ENCODE measurements at regions not wholly inside any gene's neighbourhood (a gene's known extent, or its start where the extent isn't known, plus 50 kb on each side); places are given as distances from the start of the nearest gene placed in this dataset.
"Not testable (repeated sequence)": the region's sequence is repeated elsewhere in the genome, so short reads cannot be mapped to it uniquely, and the experiment has no call there.

DNA sequence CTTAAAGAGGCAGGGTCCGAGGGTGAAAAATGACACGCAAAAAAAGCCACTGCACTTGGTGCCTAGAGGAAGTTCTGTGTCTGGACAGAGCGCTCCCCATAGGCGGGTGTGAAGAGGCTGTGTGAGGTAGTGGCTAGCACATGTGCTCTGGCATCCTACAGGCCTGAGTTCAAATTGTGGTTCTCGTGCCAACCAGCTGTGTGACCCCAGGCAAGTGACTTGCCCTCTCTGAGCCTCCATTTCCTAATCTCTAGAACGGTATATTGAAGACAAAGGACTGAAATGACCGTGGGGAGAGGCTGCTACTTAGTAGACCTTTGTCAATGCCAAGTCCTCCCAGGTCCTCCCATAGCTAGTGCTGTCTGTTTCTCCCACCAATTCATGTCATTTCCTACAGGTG is 79.1 kb upstream of the MYL10 start:
- no peak for DNase-seq (ENCODE audit: low read depth)

DNA sequence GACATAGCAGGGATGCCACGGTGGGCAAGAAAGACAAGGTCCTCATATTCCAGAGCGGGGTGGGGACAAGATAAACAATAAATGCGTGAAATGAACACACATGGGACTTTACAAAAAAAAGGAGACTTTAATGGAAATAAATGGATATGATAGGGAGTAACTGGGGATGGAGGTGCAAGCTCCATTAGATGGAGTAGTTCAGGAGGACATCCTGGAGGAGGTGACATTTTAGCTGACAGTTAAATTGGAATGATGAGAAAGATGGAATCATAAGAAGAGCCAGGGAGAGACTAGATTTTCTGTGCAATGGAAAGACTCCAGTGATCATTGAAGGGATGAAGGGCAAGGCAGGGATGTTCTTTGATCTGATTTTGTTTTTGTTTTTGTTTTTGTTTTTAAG is 83.6 kb upstream of the MYL10 start:
- DNase-seq (ENCODE audit: low read depth): no peak

DNA sequence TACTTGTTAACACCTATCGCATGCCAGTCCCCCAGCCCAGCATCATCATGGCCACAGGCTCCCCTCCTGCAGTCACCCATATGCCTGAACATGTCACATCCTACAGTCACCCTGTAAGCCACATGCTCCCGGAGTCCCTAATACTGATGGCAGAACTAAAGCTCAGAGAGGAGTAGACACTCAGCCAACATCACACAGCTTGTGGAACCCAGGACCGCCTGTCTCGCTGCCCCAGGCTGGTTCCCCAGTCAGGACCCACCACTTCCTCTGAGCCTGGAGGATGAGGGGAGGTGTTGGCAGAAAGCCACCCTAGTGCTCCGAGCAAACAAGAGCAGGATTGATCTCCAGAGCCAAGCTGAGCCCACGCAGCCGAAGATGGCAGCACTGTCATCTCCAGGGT is 85.0 kb upstream of the MYL10 start:
- no peak for DNase-seq (ENCODE audit: low read depth)

DNA sequence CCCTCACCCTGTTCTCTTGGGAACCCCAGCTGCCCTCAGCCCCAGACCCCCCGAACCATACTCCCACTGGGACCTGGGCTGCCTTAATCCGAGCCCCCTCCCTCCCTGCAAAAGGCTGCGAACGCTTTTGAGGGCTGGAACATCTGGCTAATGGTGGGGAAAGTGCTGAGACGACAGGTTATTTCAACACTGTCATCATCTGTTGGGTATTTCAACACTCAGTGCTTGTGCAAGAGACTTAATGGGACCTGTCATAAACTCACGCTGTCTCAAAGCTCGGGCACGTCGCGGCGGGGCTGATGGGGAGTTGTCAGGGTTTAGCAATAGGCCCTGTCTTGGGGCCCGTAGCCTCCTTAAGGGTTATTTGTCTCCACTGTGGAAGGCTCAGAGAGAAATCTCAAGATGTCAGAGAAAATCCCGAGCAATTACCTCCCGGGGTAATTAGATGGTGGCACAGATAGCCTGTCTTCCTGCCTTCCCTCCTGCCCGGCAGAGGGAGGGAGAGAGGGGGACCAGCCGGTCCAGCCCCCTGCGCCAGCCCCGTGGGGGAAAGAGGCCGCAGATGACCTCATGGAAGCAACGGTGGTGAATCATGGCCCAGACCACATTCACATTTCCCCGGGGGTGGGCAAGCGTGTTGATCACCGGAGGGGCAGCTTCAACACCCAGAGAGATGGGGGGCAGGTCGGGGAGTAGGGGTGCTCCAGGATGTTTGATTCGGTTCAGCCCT is 88.7 kb upstream of the MYL10 start:
- no peak for DNase-seq (ENCODE audit: low read depth)

DNA sequence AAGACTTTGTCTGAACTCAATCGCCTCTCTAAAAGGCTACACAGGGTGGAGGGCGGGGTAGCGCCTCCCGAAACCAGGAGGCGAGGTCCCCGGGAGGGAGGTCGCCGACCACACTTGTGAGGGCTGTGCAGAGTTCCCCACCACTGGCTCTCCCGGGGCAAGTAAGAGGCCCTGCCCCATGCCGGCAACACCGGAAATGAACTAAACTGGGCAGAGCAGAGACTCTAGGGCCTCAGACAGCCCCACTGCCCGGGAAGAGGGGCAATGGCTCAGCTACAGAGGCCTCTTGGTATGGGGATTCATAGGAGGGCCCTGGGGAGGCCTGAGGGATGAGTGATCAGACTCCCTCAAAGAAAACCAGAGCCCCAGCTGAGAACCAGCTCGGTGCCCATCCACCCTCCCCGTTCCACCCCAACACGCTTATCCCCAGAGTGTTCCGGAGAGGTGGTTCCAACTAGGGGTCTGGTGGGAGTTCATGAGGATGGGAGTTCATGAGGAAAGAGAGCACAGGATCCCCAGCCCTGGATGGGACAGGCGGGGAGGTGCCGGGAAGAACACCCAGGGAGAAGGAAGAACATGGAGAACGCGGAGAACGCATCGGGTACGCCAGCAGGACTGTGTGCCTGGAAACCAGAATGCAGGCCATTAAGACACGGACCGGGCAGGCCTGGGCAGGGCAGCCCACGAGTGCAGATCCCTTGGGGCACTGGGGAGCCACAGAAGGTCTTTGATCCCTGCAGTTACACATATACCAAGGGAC is 89.4 kb upstream of the MYL10 start:
- no peak for DNase-seq (ENCODE audit: low read depth)

DNA sequence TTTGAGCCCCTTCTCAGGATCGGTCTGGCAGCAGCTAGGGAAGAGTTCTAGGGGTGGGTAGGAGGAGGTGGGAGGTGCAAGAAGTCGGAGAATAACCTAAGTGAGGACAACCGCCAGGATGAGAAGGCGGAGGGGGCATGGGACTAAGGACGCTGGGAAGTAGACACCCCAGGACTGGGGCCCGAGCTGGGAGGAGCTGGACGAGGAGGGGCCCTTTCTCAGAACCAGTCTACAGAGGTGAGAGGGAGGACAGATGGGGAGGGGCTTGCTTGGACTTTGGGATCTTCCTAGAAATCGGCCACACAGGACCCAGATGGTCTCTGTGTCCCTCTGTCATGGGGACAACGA is 90.0 kb upstream of the MYL10 start:
- no peak for DNase-seq (ENCODE audit: low read depth)

DNA sequence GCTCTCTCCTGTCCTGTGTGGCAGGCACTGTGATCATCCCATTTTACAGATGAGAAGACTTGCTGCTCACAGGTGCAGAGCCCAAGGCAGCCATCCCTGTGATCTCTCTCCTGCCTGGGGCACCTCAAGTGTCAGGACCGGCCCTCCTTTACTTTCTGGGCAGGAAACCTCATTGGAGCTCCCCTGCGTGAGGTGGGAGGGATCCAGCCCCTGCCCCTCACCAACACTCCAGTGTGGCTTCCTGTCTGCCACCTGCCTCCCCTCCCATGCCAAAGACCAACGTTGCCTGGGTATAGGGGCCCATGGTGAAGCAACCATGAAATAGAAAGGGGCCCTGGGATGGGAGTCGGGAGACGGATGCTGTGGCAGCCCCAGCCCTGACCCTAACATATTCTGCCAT is 91.2 kb upstream of the MYL10 start:
- no peak for DNase-seq (ENCODE audit: low read depth)

DNA sequence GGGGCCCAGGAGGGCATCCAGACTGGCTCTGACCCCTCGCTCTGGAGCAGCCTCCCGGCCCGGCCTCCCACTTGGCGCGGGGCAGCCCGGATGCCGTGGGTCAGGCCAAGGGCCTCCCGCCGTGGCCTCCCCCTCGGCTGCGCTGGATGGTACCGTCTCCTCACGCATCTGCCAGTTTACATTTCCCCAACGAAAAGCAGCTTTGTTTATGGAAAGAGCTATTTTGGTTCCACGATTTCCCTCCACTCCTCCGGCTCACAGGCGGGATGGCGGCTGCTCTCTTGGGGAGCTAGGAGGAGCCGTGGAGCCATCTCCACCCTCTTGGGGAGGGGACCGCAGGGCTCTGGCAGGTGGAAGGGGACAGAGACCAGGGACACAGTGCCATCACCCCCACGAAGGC is 93.2 kb upstream of the MYL10 start:
- DNase-seq (ENCODE audit: low read depth): no peak

DNA sequence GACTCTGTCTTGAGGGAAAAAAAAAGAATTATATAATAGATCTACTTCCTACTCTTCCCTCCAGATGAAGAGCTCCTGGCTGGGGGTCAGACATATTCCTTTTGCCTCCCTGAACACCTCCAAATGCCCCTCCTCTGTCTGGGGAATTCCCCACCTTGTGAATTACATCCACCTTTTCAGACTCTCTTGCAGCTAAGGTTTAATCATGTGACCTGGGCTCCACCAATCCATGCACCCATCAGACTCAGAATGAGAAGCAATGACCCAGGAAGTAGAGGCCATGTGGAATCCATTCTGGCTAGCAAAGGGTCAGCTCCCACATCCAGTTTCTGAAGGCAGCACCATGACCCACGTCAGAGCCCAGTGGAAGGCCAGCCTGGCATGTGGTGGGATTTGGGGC is 93.6 kb upstream of the CUX1 start:
- DNase-seq (ENCODE audit: low read depth): no peak

DNA sequence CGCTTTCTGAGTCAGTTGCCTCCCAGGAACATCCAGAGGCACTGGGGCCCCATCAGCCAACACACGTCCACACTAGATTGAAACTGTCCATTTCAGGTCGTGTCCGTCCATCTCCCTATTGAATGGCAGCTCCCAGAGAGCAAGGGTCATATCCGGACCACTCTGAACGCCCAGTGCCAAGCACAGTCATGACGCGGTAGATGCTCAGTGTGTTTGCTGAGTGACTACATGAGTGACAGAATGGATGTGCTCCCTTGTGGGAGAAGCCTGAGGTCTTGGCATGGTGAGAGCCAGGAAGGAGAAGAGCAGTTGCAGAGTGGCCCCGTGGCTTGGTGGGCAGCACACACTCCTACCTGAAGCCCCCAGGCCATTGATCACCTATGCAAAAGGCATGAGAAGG is 92.5 kb upstream of the CUX1 start:
- DNase-seq (ENCODE audit: low read depth): no peak

DNA sequence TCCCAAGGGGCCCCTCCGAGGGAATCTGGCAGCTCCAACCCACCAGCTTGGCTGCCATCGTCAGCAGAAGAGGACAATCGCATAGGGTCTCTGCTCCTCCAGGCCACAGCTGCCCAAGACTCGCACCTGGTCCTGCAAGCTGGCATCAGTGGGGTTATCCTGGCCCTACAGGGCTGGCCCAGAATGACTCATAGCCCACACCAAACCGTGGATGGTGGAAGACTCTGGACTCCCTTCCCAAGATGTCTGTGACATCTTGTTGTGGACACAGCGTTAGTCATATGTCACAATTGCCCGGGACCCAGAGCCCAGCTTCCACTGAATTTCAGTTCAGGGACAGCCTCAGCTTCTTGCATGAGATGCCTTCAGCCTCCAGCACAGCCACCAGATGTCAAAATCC is 91.5 kb upstream of the CUX1 start:
- no peak for DNase-seq (ENCODE audit: low read depth)

DNA sequence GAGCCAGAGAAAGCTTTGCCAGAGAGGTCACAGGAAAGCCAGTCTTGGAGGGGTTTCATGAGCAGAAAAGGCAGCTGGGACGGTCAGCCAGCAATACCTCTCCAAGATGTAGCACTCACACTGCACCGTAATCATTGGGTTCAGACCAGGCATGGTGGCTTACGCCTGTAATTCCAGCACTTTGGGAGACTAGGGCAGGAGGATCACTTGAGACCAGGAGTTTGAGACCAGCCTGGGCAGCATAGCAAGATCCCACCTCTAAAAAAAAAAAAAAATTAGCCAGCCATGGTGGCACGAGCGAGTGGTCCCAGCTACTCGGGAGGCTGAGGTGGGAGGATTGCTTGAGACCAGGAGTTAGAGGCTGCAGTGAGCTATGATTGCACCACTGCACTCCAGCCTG is 90.2 kb upstream of the CUX1 start:
- DNase-seq (ENCODE audit: low read depth): no peak

DNA sequence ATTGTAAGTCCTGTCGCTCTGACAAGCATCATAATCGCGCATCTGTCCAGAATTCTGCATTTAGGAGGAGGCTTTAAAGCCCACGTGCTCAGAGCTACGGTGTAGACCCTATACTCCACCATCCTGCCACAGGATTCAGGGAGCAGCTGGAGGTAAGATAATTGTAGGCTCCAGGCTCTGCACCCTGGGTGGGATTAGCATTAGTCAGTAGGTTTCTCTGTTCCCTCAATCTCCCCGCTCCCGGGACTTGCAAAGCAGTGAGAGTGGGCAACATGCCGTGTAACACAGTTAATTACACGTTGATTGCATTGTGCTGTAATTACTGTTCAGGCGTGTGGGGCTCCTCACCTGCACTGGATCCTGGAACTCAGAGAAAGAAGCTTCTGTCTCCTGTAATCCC is 89.3 kb upstream of the CUX1 start:
- DNase-seq (ENCODE audit: low read depth): no peak

DNA sequence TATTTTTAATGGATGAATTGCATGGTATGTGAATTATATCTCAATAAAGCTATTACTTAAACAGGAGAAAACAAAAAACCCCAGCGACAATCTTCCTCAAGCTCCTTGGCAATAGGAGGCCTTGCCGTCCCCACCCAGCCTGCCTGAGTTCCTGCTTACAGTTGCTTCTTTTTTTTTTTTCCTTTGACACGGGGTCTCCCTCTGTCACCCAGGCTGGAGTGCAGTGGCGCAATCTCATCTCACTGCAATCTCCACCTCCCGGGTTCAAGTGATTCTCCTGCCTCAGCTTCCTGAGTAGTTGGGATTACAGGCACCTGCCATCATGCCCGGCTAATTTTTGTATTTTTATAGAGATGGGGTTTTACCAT is 88.6 kb upstream of the CUX1 start:
- not testable (repeated sequence) for DNase-seq (ENCODE audit: low read depth)

DNA sequence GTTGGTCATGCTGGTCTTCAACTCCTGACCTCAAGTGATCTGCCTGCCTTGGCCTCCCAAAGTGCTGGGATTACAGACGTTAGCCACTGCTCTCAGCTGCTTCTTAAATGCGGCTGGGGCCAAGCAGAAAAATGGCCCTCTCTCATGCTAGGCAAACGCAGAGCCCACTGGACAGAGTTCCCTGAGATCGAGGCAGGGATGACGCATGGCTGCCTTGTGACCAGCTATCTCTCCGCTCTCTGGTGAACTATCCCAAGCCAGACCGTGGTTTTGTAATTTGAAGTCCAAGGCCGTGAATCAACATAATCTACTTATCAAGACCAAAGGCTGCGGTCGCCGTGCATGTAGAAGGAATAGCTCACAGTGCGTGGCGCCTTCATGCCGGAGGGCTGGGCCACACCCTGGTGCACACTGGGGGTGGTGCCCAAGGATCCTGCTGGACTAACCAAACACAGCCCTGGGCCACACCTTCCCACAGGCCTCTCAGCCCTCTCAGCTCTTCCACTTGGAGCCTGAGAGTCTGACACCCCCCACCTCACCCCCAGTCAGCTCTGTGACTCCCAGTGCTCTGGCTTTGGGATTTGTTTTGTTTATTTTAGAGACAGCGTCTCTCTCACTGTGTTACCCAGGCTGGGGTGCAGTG is 88.1 kb upstream of the CUX1 start:
- DNase-seq (ENCODE audit: low read depth): no peak

DNA sequence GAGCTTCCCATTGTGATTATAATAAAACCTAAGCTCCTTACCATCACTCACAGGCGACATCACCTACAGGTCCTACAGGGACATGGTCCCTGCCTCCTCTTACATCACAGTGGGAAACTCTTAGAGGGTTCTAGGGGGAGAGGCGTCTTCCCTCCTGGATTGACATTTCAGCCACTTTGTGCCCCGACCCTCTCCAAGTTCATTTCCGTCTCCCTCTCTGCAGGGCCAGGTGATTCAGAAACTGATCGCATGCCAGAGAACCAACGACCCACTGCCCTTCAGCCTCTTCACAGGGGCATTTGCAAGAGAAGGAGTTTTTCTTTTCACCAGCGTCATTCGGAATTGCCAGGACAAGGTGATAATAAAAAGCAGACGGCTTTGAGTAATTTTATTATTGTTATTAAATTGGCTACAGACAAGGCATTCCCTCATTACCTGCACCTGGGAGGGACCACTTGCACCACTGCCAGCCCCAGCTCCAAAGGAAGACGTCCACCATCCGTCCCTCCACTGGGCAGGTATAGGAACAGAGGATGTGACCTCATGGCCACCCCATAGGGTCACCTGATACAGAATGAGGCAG is 85.8 kb upstream of the CUX1 start:
- DNase-seq (ENCODE audit: low read depth): no peak

DNA sequence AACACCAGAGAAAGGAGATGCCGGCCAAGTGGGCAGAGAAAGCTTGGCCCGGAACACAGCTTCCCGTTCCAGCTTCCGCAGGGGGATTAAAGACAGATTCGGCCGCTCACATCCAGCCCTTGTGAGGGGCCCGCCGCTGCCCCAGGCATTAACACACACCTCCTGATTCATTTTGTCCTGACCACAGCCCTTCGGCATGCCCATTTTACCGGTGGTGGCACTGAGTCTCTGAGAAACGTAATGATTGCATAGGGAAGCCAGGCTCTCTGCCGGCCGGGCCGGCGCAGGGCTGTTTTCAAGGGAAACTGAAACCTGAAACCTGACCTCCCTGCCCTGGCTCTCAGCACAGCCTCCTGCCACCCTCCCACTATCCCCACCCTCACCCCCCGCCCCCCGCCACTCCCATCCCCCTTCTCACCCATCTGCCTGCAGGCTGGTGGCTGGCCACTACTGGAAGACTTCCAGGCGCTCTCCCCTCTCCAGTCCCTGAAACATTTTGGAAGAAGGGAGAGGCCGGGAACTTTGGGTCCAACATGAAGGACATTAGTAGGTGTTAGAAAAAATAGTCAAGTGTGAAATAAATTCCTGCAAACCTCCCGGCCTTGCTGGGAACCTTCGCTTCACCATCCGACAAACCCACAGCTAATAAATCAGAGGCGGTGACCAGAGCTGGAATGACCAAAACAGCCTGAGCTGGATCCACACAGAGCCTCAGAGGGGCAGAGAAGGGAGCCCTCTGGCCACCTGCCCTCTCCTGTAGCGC is 83.5 kb upstream of the CUX1 start:
- no peak for DNase-seq (ENCODE audit: low read depth)

DNA sequence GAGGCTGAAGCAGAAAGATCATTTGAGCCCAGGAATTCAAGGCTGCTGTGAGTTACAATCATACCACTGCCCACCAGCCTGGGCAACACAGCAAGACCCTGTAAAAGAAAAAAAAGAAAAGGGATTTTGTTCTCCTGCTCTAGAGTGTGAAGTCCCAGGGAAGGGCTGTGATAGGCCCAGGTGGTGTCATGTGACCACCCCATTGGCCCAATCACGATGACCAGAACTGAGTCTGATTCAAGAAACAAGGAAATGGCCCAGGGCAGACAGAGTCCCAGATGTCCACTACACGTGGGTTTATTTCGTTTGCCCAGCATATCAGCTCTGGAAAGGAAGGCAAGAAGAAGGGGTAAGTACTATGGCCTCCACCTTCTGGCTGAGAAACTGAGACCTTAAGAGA is 81.3 kb upstream of the CUX1 start:
- no peak for DNase-seq (ENCODE audit: low read depth)

DNA sequence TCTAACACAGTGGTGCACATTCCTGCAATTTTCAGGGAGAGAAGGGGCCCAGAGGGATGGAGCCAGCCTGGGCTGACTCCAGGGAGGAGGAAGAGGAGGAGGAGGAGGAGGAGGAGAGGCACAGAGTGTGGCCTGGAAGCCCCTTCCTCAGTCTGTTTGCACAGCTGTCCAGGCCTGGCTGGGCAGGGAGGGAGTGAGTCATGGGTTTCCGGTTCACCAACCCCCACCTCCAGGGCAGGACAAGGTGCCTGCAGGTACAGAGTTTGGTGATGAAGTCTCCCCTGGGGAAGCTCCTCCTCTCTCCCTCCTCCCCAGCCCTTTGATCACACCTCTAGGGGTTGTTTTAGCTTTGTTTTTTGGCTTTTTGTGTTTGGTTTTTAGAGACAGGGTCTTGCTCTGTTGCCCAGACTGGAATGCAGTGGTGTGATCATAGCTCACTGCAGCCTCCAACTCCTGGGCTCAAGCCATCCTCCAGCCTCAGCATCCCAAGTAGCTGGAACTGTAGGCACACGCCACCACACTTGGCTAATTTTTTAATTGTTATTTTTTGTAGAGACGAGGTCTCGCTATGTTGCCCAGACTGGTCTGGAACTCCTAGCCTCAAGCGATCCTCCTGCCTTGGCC is 77.5 kb upstream of the CUX1 start:
- DNase-seq (ENCODE audit: low read depth): no peak

DNA sequence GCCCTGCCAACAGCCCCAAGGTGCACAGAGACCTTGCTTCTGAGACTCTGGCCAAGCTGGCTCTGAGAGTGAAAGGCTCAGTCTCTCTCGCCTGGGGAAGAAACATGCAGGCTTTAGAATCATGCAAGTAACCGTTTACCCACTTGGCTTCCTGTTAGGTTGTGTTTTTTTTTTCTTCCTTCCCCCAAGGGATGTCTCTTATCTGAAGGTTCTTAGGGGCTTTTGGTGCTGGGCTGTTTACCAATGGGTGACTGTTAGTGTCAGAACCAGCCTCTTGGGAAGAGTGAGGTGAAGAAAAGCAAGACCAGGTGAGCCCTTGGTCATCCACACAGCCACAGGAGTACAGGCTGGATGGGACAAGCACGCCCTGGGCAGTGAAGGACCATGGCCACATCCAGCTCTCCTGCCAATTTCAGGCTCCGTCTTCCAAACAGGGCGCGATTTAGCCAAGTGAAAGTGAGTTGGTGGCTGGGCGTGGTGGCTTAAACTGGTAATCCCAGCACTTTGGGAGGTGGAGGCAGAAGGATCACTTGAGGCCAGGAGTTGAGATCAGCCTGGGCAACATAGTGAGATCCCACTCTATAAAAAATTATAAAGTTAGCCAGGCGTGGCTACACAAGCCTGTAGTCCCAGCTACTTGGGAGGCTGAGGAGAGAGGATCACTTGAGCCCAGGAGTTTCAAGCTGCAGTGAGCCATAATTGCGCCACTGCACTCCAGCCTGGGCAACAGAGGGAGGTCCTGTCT is 76.3 kb upstream of the CUX1 start:
- DNase-seq (ENCODE audit: low read depth): no peak

DNA sequence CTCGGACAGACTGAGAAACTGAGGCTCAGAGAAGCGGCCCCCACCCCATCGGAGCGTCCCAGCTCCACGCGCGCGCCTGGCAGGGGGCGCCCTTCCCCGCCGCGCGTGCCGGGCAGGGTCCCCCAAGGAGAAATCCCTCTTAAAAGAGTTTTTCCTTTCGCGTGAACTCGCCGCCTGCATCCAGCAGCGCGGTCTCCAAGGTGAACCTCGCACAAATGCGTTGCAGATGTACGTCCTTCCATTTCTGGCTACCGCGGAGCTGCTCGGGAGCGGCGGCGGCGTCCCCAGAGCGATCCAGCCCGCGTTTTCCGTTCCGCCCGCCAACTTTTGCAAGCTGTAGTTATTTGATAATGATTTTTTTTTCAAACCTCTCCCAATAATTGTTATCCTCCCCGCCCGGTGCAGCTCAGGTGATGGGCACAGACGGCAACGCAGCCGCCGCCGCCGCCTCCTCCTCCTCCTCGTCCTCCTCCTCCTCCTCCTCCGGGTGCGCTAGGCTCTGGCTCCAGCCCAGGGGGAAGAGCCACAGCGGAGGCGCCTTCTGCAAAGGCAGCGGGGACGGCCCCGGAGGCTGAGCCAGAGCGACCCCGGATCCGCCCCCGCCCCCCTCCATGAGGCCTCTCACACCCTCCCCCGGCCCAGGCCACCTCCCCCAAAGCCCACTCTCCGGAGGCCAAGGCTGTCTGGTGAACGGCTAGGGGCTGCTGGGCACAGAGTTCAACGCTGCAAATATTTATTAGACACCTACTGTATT is 74.0 kb upstream of the CUX1 start:
- DNase-seq (ENCODE audit: low read depth): peak; percentile 30

Data from stimulated activated CD8-positive, alpha-beta memory T cell treated with anti-CD3 and anti-CD28 coated beads, Interleukin-4, amount 100 ng/mL, for 24 hours (primary cell).